GM20000 (cell line): ENCODE measurements at regions not wholly inside any gene's neighbourhood (a gene's known extent, or its start where the extent isn't known, plus 50 kb on each side); places are given as distances from the start of the nearest gene placed in this dataset.

ENCODE experiments used
- DNase-seq: peaks from one replicate; pipeline ENCODE4 v3.0.0; 2012; ENCODE audit warnings: low spot score
- TF ChIP-seq, protein P1 (sequence below): IDR thresholded peaks from 2 replicates; pipeline ENCODE4 v1.5.1; 2012; ENCODE audit warnings: mild to moderate bottlenecking, control low read depth; ENCODE audit errors: extremely low read depth, missing control alignments

DNA sequence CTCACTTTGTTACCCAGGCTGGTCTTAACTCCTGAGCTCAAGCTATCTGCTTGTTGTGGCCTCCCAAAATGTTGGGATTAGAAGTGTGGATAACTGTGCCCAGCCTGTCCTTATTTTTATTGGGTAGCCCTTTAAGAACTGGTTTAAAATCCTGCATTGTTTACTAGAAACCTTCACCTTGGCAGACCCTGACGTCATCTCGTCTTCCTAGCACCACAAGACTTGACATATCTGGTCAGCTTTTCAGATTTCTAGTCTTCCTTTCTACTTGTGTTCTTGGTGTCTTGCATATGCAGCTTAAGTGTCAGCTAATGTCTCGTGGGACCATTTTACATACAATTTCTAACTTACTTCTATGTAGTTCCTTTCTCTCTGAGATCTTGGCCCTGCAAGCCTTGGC, 258.9 kb downstream of the IZUMO3 start:
- TF ChIP-seq, protein P1, sequence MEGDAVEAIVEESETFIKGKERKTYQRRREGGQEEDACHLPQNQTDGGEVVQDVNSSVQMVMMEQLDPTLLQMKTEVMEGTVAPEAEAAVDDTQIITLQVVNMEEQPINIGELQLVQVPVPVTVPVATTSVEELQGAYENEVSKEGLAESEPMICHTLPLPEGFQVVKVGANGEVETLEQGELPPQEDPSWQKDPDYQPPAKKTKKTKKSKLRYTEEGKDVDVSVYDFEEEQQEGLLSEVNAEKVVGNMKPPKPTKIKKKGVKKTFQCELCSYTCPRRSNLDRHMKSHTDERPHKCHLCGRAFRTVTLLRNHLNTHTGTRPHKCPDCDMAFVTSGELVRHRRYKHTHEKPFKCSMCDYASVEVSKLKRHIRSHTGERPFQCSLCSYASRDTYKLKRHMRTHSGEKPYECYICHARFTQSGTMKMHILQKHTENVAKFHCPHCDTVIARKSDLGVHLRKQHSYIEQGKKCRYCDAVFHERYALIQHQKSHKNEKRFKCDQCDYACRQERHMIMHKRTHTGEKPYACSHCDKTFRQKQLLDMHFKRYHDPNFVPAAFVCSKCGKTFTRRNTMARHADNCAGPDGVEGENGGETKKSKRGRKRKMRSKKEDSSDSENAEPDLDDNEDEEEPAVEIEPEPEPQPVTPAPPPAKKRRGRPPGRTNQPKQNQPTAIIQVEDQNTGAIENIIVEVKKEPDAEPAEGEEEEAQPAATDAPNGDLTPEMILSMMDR: no peak
- DNase-seq: no peak

DNA sequence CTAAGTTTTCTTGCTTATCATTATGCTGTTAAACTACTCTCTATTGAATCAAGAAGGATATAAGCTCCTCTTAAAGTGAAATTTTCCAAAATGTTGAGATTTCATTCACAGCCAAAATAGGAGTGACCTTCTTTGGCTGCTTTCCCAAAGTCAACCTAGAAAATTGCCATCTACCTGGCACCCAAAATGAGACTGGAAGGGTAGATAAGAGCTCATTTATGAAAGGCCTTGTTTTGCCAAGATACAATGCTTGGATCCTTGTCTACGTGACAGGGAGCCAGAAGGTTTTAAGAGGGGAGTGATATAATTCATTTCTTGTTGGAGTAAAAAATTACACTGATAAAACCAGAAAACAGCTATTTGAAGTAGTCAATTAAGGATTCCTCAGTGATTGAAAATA, 287.1 kb downstream of the IZUMO3 start:
- DNase-seq: no peak
- TF ChIP-seq, protein P1: no peak

DNA sequence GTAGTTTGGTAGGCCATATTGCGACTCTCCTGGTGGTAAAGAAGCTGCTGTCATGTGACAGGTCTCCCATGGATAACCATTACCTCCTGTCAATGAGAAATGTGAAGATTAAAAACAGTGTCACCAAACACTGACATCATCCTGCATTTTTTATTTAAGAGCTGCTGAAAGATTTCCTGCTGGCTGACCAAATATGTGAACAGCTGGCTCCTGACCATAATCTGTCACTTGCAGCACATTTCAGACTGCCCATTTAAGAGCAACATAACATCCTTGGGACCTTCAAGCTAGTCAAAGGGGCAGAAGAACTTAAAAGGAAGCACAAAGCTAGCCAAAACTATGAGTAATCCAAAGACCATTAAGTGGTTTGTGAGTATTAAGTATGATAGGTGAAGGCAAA, 288.0 kb downstream of the IZUMO3 start:
- no peak for DNase-seq

DNA sequence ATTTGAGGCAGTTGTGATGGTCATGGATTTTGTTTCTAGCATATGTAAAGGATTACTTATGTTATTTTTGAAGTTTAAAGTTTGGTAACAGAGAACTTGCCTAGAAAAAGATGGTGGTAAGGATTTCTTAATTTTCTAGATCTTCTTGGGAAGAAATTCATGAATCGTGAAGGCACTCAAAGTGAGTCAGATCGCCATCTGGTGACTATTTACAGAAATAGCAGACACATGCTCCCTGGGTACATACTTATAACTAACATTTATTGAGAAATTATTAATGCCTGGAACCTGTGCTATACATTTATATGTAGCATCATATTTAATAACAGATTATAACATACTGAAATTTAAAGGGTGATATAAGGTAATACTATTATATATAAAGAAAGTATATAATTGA, 299.7 kb downstream of the IZUMO3 start:
- DNase-seq: peak; percentile 2
- TF ChIP-seq, protein P1: no peak

More for the DNA sequence above, 288.0 kb downstream of the IZUMO3 start:
- TF ChIP-seq, protein P1: no peak

DNA sequence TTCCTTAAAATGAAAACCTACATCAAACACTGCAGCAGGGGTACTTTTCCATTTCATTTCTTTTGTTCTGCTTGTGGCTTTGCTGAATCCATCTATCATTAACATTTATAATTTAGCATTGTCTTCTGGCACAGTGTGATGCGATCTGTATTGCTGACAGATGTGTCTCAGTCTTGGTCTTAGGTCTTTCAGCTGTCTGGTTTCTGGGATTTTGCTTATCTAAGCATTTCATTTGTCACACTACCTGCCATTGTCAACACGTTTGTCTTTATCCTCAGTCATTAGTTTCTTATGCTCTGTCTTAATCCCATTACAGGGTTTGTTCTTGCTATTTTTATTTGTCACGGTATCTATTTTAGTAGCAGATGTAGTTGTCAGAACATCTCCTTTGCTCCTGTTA, 303.1 kb downstream of the IZUMO3 start:
- no peak for DNase-seq
- TF ChIP-seq, protein P1: no peak

DNA sequence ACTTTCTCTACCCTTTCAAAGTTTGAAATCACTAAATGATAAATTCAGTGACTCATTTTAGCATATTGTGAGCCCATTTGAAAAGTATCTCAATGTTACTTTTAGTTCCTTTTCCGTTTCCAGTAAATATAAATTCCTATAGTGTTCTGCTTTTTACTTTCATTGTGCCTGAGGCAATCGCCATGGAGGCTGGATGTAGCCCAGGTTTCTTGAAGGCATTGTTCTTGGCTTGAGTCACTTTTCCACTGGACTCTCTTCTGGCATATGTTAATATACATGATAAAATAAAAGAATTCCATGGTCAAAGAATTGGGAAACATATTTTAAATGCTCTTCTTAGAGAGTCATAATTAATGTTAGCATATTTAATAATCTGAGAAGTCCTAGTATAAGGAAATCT, 327.0 kb downstream of the IZUMO3 start:
- no peak for DNase-seq
- TF ChIP-seq, protein P1: no peak

DNA sequence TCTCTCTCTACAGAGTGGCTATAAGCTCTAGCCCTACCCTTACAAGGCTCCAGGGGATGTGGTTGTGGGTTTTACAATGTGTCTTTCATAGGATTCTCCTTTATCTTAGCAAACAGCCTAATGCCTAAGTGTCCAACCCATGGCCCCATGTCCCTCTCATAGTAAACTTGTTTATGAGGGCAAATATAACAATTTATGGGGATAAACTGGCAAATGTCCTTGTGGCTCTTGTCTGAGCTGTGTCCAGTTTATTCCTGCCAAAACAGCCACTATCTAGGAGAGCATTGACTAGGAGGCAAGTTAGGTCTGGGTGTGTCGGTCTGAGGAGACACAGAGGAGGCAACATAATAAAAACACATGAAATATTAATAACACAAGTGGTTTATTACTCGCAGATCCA, 335.1 kb downstream of the IZUMO3 start:
- TF ChIP-seq, protein P1: no peak
- DNase-seq: no peak
